Hepatocyte (in vitro differentiated cells): ENCODE measurements at regions not wholly inside any gene's neighbourhood (a gene's known extent, or its start where the extent isn't known, plus 50 kb on each side); places are given as distances from the start of the nearest gene placed in this dataset.

Experiments
- DNase-seq: peaks from one replicate; pipeline ENCODE4 v3.0.0-alpha.2; 2016; ENCODE audit warnings: low spot score
- H2AFZ ChIP-seq: fragments of 200-600 bp; sonication (generic); 2 replicates; pipeline ENCODE4 v1.6.0; 2016; ENCODE audit warnings: antibody characterized with exemption, mild to moderate bottlenecking
- H3K27ac ChIP-seq: fragments of 200-600 bp; sonication (generic); 2 replicates; pipeline ENCODE4 v1.5.1; 2016; ENCODE audit warnings: mild to moderate bottlenecking
- H3K27me3 ChIP-seq: fragments of 200-600 bp; sonication (generic); 2 replicates; pipeline ENCODE4 v1.6.1; 2016
- H3K36me3 ChIP-seq: fragments of 200-600 bp; sonication (generic); replicated peaks from 2 replicates; pipeline ENCODE4 v1.5.1; 2016; ENCODE audit warnings: low read depth; ENCODE audit not compliant: insufficient read depth
- H3K4me1 ChIP-seq: fragments of 200-600 bp; sonication (generic); 2 replicates; pipeline ENCODE4 v1.5.1; 2016; ENCODE audit warnings: mild to moderate bottlenecking, moderate library complexity; ENCODE audit not compliant: insufficient read depth
- H3K4me2 ChIP-seq: fragments of 200-600 bp; sonication (generic); 2 replicates; pipeline ENCODE4 v1.6.0; 2016
- H3K4me3 ChIP-seq: fragments of 200-600 bp; sonication (generic); 2 replicates; pipeline ENCODE4 v1.5.1; 2016; ENCODE audit warnings: mild to moderate bottlenecking
- H3K79me2 ChIP-seq: fragments of 200-600 bp; sonication (generic); 2 replicates; pipeline ENCODE4 v1.6.0; 2017; ENCODE audit warnings: mild to moderate bottlenecking
- H3K9me2 ChIP-seq: fragments of 200-600 bp; sonication (generic); replicated peaks from 2 replicates; pipeline ENCODE4 v1.6.0; 2017; ENCODE audit warnings: mild to moderate bottlenecking; ENCODE audit not compliant: insufficient read depth
- H3K9me3 ChIP-seq: fragments of 200-600 bp; sonication (generic); 2 replicates; pipeline ENCODE4 v1.5.1; 2016; ENCODE audit warnings: low read depth, mild to moderate bottlenecking
- H4K20me1 ChIP-seq: fragments of 200-600 bp; sonication (generic); 2 replicates; pipeline ENCODE4 v1.6.0; 2016; ENCODE audit warnings: mild to moderate bottlenecking; ENCODE audit not compliant: insufficient read depth, poor library complexity, severe bottlenecking
- CTCF ChIP-seq: fragments of 200-600 bp; sonication (generic); IDR thresholded peaks from 2 replicates; pipeline ENCODE4 v1.5.1; 2016; ENCODE audit warnings: antibody characterized with exemption, mild to moderate bottlenecking; ENCODE audit not compliant: poor library complexity
- EZH2 ChIP-seq: fragments of 200-600 bp; sonication (generic); IDR thresholded peaks from 2 replicates; pipeline ENCODE4 v1.6.1; 2016; ENCODE audit warnings: antibody characterized with exemption, mild to moderate bottlenecking, borderline replicate concordance
- EZH2phosphoT487 ChIP-seq: fragments of 200-600 bp; sonication (generic); IDR thresholded peaks from one replicate; pipeline ENCODE4 v1.6.1; 2018; ENCODE audit warnings: antibody characterized with exemption, mild to moderate bottlenecking, low read depth, moderate library complexity; ENCODE audit not compliant: unreplicated experiment, severe bottlenecking
- WGBS: methylation state at CpG from one replicate; pipeline ENCODE4 v1.1.6; 2016; ENCODE audit warnings: low lambda C conversion rate; ENCODE audit errors: missing lambda C conversion rate; 5-methylcytosine and 5-hydroxymethylcytosine counted together

- Histone ChIP-seq H2AFZ (no peak overlapping the region), H3K4me2 (no peak overlapping the region), H3K79me2 (no peaks in the 10 kb centered on the region), H3K4me1 (peaks cover 3% of the 10 kb centered on the region), H3K9me2 (no peaks in the 10 kb centered on the region), H3K27me3 (no peaks in the 10 kb centered on the region), H3K4me3 (no peak overlapping the region), H3K27ac (no peak overlapping the region), H3K36me3 (no peaks in the 10 kb centered on the region), H3K9me3 (no peaks in the 10 kb centered on the region), H4K20me1 (no peaks in the 10 kb centered on the region)
- TF ChIP-seq EZH2 (no peak), CTCF (no peak), EZH2phosphoT487 (no peak)
- DNase-seq, result no peak
Measured at GRCh38 chr7:46707973-46708372, 786.9 kb upstream of the IGFBP3 start.

GRCh38 chr7:46705386-46706255, 784.5 kb upstream of the IGFBP3 start:
- Histone ChIP-seq H3K4me1 (peaks cover 3% of the 10 kb centered on the region), H3K27ac (no peak overlapping the region), H2AFZ (no peak overlapping the region), H3K4me2 (peak overlapping the region; percentile 18), H3K79me2 (no peaks in the 10 kb centered on the region), H3K9me3 (no peaks in the 10 kb centered on the region), H3K36me3 (no peaks in the 10 kb centered on the region), H4K20me1 (no peaks in the 10 kb centered on the region), H3K4me3 (no peak overlapping the region), H3K27me3 (no peaks in the 10 kb centered on the region), H3K9me2 (no peaks in the 10 kb centered on the region)
- WGBS, result 50% methylated on average over 7 of the region's 7 CpGs
- TF ChIP-seq EZH2, result no peak
- TF ChIP-seq CTCF, result no peak
- TF ChIP-seq EZH2phosphoT487, result no peak
- no peak for DNase-seq

GRCh38 chr7:46696741-46697140, 775.7 kb upstream of the IGFBP3 start:
- Histone ChIP-seq H3K4me2 (no peak overlapping the region), H3K4me3 (no peak overlapping the region), H3K27me3 (no peaks in the 10 kb centered on the region), H3K36me3 (no peaks in the 10 kb centered on the region), H4K20me1 (no peaks in the 10 kb centered on the region), H3K79me2 (no peaks in the 10 kb centered on the region), H3K4me1 (peaks cover 7% of the 10 kb centered on the region), H2AFZ (peak overlapping the region; percentile 29), H3K27ac (peak overlapping the region; percentile 76), H3K9me2 (no peaks in the 10 kb centered on the region), H3K9me3 (no peaks in the 10 kb centered on the region)
- WGBS, result 72% methylated on average over 1 of the region's 1 CpG
- TF ChIP-seq EZH2phosphoT487 (no peak), CTCF (no peak)
- DNase-seq, result no peak
